ENCODE measurements at regions not wholly inside any gene's neighbourhood (a gene's known extent, or its start where the extent isn't known, plus 50 kb on each side); places are given as distances from the start of the nearest gene placed in this dataset.
A peak's percentile ranks its signal among the peaks of the same experiment; 100 is the strongest.

DNA sequence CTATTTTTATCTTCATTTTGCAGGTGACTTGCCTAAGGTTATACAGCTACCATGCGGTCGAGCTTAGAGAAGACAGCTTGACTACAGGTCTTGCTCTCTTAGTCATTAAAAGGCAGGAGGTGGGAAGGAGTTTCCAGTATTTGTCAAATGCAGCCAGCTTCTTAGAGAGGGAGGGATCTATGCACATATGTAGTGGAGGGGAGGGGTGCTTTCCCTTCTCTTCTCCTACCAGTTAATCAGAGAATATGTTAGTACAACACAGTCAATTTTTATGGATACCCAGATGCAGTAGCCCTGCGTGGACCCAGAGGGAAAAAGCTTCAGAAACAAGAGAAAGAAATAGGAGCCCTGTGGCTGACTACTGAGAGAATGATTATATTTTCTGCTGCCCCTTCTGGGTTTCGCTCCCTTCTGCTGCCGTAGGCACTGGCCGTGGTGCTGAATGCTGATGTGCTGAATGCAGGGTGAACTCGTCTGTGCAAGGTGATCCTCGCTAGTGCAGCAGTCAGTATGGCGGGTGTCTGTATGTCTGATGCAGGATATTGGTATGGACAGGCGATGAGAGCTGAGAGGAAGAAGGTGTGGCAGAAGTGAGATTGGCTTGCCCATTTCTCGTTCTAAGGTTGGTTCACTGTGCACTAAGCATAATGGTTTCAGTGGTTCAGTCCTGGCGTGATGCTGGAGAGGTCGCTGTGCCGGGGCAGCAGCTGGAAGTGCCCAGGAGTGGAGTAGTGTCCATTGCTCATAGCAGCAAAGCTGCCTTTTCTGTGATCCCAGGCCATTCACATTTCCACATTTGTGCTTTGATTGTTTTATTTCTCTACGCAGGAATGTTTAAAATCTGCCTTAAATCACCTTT, 189.2 kb upstream of the PODXL start:
- no peaks in the 10 kb centered on the region for H3K4me1 ChIP-seq (ENCODE audit: insufficient read depth, low read length)
- Mint-ChIP-seq H3K27ac (ENCODE audit: unreplicated experiment) (no peak overlapping the region), H3K4me3 (ENCODE audit: unreplicated experiment) (no peak overlapping the region), H3K4me1 (ENCODE audit: low read depth, unreplicated experiment) (no peaks in the 10 kb centered on the region), H3K27me3 (ENCODE audit: low read depth, unreplicated experiment) (peaks cover 39% of the 10 kb centered on the region), H3K36me3 (ENCODE audit: low read depth, unreplicated experiment) (no peaks in the 10 kb centered on the region), H3K9me3 (ENCODE audit: unreplicated experiment) (peaks cover 2% of the 10 kb centered on the region)
- FAIRE-seq = no peak
- H3K27ac ChIP-seq (ENCODE audit: low read depth, low read length) = no peak overlapping the region
- TF ChIP-seq EZH2 (IDR thresholded peaks at IDR 0.05; ENCODE audit: insufficient read depth, low read length) = no peak
- no peak for TF ChIP-seq CTCF (IDR thresholded peaks at IDR 0.05; ENCODE audit: insufficient read depth, low read depth, low read length)
- H3K4me2 ChIP-seq (ENCODE audit: low read length) = no peak overlapping the region
- H3K36me3 ChIP-seq (ENCODE audit: insufficient read depth, low read length) = no peaks in the 10 kb centered on the region
- peaks cover 11% of the 10 kb centered on the region for H3K27me3 ChIP-seq (ENCODE audit: insufficient read depth, low read length)
- peak; percentile 32 for DNase-seq (ENCODE audit: low read depth)
- no peaks in the 10 kb centered on the region for H3K79me2 ChIP-seq (ENCODE audit: insufficient read depth, low read length)
- H3K9ac ChIP-seq (ENCODE audit: low read length) = no peak overlapping the region
- no peaks in the 10 kb centered on the region for H4K20me1 ChIP-seq (ENCODE audit: insufficient read depth, low read length)
- H2AFZ ChIP-seq (ENCODE audit: low read depth, low read length) = no peak overlapping the region
- H3K4me3 ChIP-seq (ENCODE audit: insufficient read depth, low read depth, low read length) = no peak overlapping the region
- H3K9me3 ChIP-seq (ENCODE audit: insufficient read depth, low read depth, low read length) = no peaks in the 10 kb centered on the region

DNA sequence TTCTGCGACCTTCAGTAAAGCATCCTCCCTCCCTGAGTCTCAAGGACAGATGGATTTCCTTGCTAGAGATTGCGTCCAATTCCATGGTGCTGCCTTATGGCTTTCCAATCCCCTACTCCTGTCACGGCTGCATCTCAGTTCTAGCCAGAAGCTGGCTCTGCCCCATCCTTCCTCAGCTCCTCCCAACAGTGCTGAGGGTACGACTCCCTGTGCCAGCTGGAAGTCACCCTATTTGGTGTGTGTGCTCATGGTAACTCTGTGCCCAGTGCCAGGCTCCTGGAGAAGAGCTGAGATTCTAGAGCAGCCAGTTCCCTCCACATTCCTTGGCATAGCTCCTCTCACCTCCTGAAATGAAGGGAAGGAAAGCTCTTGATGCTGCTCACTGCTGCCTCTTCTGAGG, 185.0 kb upstream of the PODXL start:
- no peaks in the 10 kb centered on the region for H3K36me3 Mint-ChIP-seq (ENCODE audit: low read depth, unreplicated experiment)
- Histone ChIP-seq H2AFZ (ENCODE audit: low read depth, low read length) (no peak overlapping the region), H3K79me2 (ENCODE audit: insufficient read depth, low read length) (no peaks in the 10 kb centered on the region), H3K4me2 (ENCODE audit: low read length) (no peak overlapping the region), H4K20me1 (ENCODE audit: insufficient read depth, low read length) (no peaks in the 10 kb centered on the region), H3K9me3 (ENCODE audit: insufficient read depth, low read depth, low read length) (no peaks in the 10 kb centered on the region), H3K27me3 (ENCODE audit: insufficient read depth, low read length) (peaks cover 11% of the 10 kb centered on the region), H3K36me3 (ENCODE audit: insufficient read depth, low read length) (no peaks in the 10 kb centered on the region), H3K9ac (ENCODE audit: low read length) (no peak overlapping the region), H3K4me1 (ENCODE audit: insufficient read depth, low read length) (no peaks in the 10 kb centered on the region), H3K4me3 (ENCODE audit: insufficient read depth, low read depth, low read length) (no peak overlapping the region), H3K27ac (ENCODE audit: low read depth, low read length) (no peak overlapping the region)
- no peak overlapping the region for H3K27ac Mint-ChIP-seq (ENCODE audit: unreplicated experiment)
- peaks cover 52% of the 10 kb centered on the region for H3K27me3 Mint-ChIP-seq (ENCODE audit: low read depth, unreplicated experiment)
- no peak overlapping the region for H3K4me3 Mint-ChIP-seq (ENCODE audit: unreplicated experiment)
- no peaks in the 10 kb centered on the region for H3K4me1 Mint-ChIP-seq (ENCODE audit: low read depth, unreplicated experiment)
- H3K9me3 Mint-ChIP-seq (ENCODE audit: unreplicated experiment) = peaks cover 7% of the 10 kb centered on the region
- FAIRE-seq = no peak
- DNase-seq (ENCODE audit: low read depth) = no peak
- TF ChIP-seq EZH2 (IDR thresholded peaks at IDR 0.05; ENCODE audit: insufficient read depth, low read length) (no peak), CTCF (IDR thresholded peaks at IDR 0.05; ENCODE audit: insufficient read depth, low read depth, low read length) (no peak)

Data from astrocyte (in vitro differentiated cells and primary cell).